Activated CD4-positive, alpha-beta T cell treated with anti-CD3 and anti-CD28 coated beads for 36 hours (primary cell): ENCODE measurements at regions not wholly inside any gene's neighbourhood (a gene's known extent, or its start where the extent isn't known, plus 50 kb on each side); places are given as distances from the start of the nearest gene placed in this dataset.
"Not testable (repeated sequence)": the region's sequence is repeated elsewhere in the genome, so short reads cannot be mapped to it uniquely, and the experiment has no call there.

Experiments
- ATAC-seq: fragments of 200-7000 bp; cut with Tn5 transposase; one replicate; pipeline ENCODE4 v1.10.0; 2021; ENCODE audit warnings: mild to moderate bottlenecking, moderate library complexity
- CTCF ChIA-PET: fragments of 350-600 bp; sonication (Branson Sonifier 250); formaldehyde crosslinking; loops from one replicate; lab custom pipeline; 2021; ENCODE audit warnings: antibody characterized with exemption; lab: Charles Lee
- POLR2A ChIA-PET: fragments of 350-600 bp; sonication (Branson Sonifier 250); formaldehyde crosslinking; loops from one replicate; lab custom pipeline; 2021; ENCODE audit warnings: antibody characterized with exemption, inconsistent platforms; lab: Charles Lee
- DNase-seq: peaks from one replicate; pipeline ENCODE4 v3.0.0-alpha.2; 2020
- H3K27ac Mint-ChIP-seq: one replicate; pipeline ENCODE4 v1.8.0; 2021; ENCODE audit warnings: mixed read lengths
- H3K27me3 Mint-ChIP-seq: one replicate; pipeline ENCODE4 v1.8.0; 2021; ENCODE audit warnings: mixed read lengths
- H3K36me3 Mint-ChIP-seq: one replicate; pipeline ENCODE4 v1.8.0; 2021; ENCODE audit warnings: low read depth, mixed read lengths
- H3K4me1 Mint-ChIP-seq: one replicate; pipeline ENCODE4 v1.8.0; 2021; ENCODE audit warnings: mixed read lengths
- H3K4me3 Mint-ChIP-seq: one replicate; pipeline ENCODE4 v1.8.0; 2021; ENCODE audit warnings: mild to moderate bottlenecking, moderate library complexity, mixed read lengths
- H3K9me3 Mint-ChIP-seq: one replicate; pipeline ENCODE4 v1.8.0; 2021; ENCODE audit warnings: low read depth, mixed read lengths
- intact Hi-C, 2 experiments: fragments of 100-400 bp; cut with DNase I in 1 of 2; cut with micrococcal nuclease in 1 of 2; formaldehyde crosslinking; loops; one replicate each; pipeline versions ENCODE4 v1.14.2 to v1.15.1; 2022 to 2024; cut with DNase I, micrococcal nuclease

DNA sequence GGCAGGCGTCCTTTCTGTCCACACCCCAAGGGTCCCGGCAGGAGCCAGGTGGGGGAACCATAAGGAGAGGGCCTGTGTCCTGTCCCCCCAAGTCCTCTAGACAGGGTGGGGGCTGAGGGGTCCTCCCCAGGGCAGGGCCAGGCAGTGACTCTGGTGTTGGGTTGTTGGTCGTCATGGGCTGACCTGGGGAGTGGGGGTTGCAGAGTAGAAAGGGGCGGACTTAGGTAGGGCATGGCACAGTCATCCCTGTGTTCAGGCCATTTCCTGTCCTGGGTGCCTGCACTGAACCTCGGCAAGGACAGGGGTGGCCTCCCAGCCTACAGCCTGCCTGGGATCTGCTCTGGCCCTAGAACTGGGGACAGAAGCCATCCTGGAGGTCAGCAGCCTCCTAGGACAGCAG, 356.2 kb downstream of the TMEM121 start:
- no peaks in the 10 kb centered on the region for H3K9me3 Mint-ChIP-seq
- H3K27ac Mint-ChIP-seq: no peak overlapping the region
- ChIA-PET POLR2A (no interaction called here), CTCF (no interaction called here)
- peaks cover 2% of the 10 kb centered on the region for H3K27me3 Mint-ChIP-seq
- DNase-seq (no peak), ATAC-seq (no peak)
- intact Hi-C loops: loop anchor here in 1 of 2 experiments (5.0 kb wide), 1 partner anchor 400 kb away; no protein-coding TSS in a partner anchor
- H3K36me3 Mint-ChIP-seq: no peaks in the 10 kb centered on the region
- peaks cover 2% of the 10 kb centered on the region for H3K4me1 Mint-ChIP-seq
- no peak overlapping the region for H3K4me3 Mint-ChIP-seq

DNA sequence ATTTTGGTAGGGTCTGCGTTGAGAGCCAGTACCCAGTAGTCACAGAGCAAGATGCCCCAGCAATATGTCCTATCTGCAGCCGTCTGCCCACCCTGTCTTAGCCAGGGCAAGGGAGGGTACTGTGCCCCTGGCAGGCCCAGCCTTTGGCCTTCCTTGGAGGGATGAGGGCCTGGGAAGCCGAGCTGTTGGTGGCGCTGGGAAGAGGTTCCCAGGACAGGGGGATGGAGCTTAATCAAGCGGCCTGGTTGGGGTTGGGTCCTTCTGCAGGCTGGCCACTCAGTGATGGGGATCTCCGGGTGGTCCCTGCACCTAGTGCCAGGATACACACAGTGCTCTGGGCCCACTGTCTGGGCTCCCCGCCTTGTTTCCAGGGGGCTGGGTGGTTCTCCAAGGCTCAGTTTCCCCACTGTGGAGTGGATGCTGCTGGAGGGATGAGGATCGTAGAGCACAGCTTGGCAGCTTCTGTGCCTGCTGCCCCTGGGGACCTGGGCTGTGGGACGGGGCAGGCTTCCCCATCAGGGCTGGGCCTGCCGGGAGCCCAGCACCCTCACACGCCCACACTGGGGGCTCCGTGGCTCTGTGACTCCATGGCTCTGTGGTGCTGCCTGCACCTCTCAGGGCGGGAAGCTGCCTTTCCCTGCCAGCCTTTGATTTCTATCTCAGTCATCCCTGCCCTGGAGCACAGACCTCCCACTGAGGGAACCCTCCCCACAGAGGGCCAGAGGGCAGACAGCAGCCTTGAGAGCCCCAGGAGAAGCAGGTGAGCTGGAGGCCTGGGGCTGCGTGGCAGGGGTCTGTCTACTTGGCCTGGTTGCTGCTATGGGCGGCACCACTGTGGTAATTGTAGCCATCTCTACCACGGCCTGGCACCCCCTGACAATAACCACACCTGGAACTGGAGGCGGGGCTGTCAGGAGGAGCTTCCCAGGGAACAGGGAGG, 357.0 kb downstream of the TMEM121 start:
- Mint-ChIP-seq H3K4me1 (peaks cover 2% of the 10 kb centered on the region), H3K4me3 (no peak overlapping the region), H3K36me3 (no peaks in the 10 kb centered on the region), H3K9me3 (no peaks in the 10 kb centered on the region), H3K27me3 (peaks cover 2% of the 10 kb centered on the region), H3K27ac (no peak overlapping the region)
- ChIA-PET CTCF (no interaction called here), POLR2A (no interaction called here)
- ATAC-seq: no peak
- peak; percentile 2 for DNase-seq
- intact Hi-C loops: loop anchor here in 1 of 2 experiments (5.0 kb wide), 1 partner anchor 399 kb away; no protein-coding TSS in a partner anchor

DNA sequence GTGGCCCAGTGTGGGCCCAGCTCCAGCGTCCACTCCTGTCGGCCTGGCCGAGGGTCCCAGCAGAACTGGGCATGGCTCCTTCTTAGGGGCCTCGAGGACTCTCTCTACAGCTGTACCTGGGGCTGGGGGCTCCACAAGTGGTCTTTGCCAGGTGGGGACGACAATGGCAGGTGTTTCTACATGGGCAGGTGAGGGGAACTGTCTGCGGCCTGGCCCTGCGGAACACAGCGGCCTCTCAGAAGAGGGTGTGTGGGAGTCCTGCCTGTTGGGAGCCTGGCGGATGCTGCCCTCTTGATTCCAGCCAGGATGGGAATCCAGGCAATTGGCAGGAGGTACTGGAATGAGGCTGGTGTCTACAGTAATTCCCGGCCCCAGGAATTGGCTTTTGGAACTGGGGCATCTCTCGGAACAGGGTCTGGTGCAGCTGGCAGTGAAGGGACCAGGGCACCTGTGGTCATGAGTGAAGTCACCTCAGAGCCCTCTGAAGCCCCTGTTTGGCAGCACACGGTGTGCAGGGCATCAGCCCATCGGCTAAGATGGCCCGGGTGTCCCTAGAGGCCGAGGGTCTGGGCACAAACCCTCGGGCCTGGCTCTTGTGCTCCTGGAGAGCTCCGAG, 357.9 kb downstream of the TMEM121 start:
- CTCF ChIA-PET, H3K4me3 Mint-ChIP-seq, H3K9me3 Mint-ChIP-seq, H3K27ac Mint-ChIP-seq, H3K4me1 Mint-ChIP-seq, ATAC-seq, POLR2A ChIA-PET, H3K27me3 Mint-ChIP-seq, H3K36me3 Mint-ChIP-seq: not testable (repeated sequence)
- intact Hi-C loops: loop anchor here in 1 of 2 experiments (5.0 kb wide), 1 partner anchor 398 kb away; no protein-coding TSS in a partner anchor
- peak; percentile 1 for DNase-seq

DNA sequence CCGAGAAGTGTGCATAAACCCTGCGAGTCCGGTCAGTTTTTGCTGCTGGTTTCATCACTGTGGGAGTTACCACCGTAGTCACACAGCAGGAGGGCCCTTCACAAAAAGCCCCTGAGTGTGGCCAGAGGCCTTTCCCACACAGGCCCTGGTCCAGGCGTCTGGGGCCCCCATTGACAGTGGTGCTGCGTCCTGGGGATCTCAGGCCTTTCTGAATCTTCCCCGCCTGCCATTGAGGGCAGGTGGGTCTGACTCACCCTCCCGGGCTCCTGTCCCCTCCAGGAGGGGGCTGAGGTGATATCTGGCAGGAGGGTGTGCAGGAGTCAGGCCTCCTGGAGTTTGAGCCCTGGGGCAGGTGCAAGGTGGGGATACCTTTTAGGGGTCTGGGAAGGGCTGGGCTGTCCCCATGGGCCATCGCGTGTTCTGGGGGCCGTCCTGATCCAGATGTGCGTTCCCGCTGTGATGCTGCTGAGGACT, 358.5 kb downstream of the TMEM121 start:
- H3K4me3 Mint-ChIP-seq: no peak overlapping the region
- H3K36me3 Mint-ChIP-seq: no peaks in the 10 kb centered on the region
- no peaks in the 10 kb centered on the region for H3K9me3 Mint-ChIP-seq
- peak; percentile 2 for DNase-seq
- ChIA-PET POLR2A (no interaction called here), CTCF (no interaction called here)
- no peaks in the 10 kb centered on the region for H3K4me1 Mint-ChIP-seq
- H3K27ac Mint-ChIP-seq: no peak overlapping the region
- intact Hi-C loops: loop anchor here in 1 of 2 experiments (5.0 kb wide), 1 partner anchor 397 kb away; no protein-coding TSS in a partner anchor
- ATAC-seq: no peak
- peaks cover 3% of the 10 kb centered on the region for H3K27me3 Mint-ChIP-seq

DNA sequence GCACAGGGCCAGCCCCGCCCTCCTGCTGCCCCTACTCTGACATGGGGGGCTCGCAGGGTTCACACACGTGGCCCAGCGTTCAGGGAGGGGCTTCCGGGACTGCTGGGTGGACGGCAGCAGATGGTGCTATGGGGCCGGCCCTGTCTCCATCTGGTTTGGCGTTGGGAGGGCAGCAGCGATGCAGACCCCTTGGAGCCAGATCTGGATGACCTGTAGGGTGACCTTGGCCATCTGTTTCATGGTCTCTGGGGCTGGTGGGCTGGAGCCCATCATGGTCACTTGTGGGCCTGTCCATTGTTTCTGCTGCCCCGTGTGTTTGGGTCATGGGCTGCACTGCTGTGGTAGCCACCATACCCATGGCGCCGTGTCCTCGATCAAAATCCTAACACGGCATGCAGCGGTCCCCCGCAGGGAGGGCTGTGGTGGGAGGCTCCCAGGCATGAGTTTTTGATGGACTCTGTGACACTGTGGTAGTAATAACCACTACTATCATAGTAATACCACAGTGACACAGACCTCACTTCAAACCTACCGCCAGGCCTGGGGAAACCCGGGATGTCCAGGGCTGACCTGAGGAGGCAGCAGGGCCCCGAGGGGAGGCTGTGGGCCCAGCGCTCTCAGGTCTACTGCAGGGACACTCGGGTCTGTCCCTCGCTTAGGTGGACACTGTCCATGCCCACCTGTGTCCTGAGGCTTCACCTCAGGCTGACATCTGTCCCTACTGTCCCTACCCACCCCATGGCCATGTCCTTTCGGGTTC, 359.4 kb downstream of the TMEM121 start:
- Mint-ChIP-seq H3K4me1 (no peaks in the 10 kb centered on the region), H3K36me3 (no peaks in the 10 kb centered on the region), H3K27ac (no peak overlapping the region), H3K27me3 (peaks cover 4% of the 10 kb centered on the region), H3K4me3 (no peak overlapping the region), H3K9me3 (no peaks in the 10 kb centered on the region)
- DNase-seq: peak; percentile 2
- POLR2A ChIA-PET: no interaction called here
- ATAC-seq: no peak
- CTCF ChIA-PET: no interaction called here
- intact Hi-C loops: no loop called here

DNA sequence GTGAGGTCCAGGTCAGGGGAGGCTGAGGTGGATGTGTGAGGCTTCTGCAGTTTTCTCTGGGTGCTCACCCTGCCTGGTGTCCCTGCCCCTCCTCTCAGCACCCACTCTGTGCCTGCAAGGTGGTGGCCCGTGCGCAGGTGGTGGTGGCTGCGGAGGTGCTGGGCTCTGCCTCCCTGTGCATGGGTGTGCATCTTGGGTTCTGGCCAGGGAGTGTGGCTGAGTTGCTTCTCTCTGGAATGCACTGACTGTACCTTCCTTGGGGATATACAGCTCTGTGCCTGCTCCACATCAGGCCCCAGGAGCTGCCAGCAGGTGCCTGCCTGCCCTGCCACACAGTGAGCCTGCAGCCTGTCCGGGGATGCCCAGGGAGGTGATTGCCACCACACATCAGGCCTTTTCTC, 360.4 kb downstream of the TMEM121 start:
- POLR2A ChIA-PET: not testable (repeated sequence)
- peak; percentile 4 for DNase-seq

DNA sequence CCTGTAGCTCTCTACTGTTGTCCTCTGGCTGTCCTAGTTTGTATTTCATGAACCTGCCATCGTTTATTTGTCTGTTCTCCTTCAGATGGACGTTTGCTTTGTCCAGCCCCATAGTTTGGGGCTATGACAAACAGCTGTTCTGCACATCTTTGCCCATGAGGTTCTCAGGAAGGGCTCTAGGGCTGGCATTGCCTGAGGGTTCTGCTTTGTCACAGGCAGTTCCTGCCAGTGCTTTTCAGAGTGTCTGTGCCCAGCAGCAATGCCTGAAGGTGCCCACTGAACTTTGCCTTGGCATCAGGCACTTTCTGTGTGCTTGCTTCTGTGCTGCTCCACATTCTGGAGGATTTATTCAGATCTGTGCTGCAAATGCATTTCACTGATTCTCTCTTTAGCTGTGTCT, 361.3 kb downstream of the TMEM121 start:
- Mint-ChIP-seq H3K36me3 (no peaks in the 10 kb centered on the region), H3K27ac (no peak overlapping the region), H3K9me3 (no peaks in the 10 kb centered on the region), H3K27me3 (peaks cover 5% of the 10 kb centered on the region), H3K4me3 (no peak overlapping the region), H3K4me1 (no peaks in the 10 kb centered on the region)
- peak; percentile 1 for DNase-seq
- ATAC-seq: no peak
- ChIA-PET CTCF (no interaction called here), POLR2A (no interaction called here)
- intact Hi-C loops: no loop called here

More for the DNA sequence above, 360.4 kb downstream of the TMEM121 start:
- CTCF ChIA-PET, H3K27ac Mint-ChIP-seq, H3K36me3 Mint-ChIP-seq, H3K4me1 Mint-ChIP-seq, H3K4me3 Mint-ChIP-seq, intact Hi-C loops, H3K9me3 Mint-ChIP-seq, ATAC-seq, H3K27me3 Mint-ChIP-seq: not testable (repeated sequence)

DNA sequence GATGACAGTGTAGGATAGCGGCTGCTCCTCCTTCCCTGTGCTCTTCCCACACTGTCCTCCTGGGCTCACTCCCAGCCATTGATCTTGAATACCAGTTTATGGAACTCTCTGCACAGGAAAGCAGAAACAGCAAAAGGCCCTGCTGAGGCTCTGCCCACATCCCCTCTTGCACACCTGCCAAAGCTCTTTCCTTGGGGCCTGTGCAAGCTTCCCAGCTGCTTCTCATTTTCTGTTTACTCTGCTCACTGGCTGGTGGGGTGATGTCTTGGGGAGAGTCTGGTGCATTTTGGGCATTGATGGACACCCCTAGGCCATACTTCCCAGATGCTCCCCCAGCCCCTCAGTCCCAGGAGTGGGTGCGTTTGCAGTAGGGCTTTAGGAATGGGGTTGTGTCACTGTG, 361.8 kb downstream of the TMEM121 start:
- no peak overlapping the region for H3K4me3 Mint-ChIP-seq
- H3K27me3 Mint-ChIP-seq: peaks cover 5% of the 10 kb centered on the region
- ATAC-seq: no peak
- POLR2A ChIA-PET: no interaction called here
- CTCF ChIA-PET: no interaction called here
- H3K4me1 Mint-ChIP-seq: no peaks in the 10 kb centered on the region
- no peak overlapping the region for H3K27ac Mint-ChIP-seq
- peak; percentile 0 for DNase-seq
- intact Hi-C loops: no loop called here
- no peaks in the 10 kb centered on the region for H3K9me3 Mint-ChIP-seq
- no peaks in the 10 kb centered on the region for H3K36me3 Mint-ChIP-seq

DNA sequence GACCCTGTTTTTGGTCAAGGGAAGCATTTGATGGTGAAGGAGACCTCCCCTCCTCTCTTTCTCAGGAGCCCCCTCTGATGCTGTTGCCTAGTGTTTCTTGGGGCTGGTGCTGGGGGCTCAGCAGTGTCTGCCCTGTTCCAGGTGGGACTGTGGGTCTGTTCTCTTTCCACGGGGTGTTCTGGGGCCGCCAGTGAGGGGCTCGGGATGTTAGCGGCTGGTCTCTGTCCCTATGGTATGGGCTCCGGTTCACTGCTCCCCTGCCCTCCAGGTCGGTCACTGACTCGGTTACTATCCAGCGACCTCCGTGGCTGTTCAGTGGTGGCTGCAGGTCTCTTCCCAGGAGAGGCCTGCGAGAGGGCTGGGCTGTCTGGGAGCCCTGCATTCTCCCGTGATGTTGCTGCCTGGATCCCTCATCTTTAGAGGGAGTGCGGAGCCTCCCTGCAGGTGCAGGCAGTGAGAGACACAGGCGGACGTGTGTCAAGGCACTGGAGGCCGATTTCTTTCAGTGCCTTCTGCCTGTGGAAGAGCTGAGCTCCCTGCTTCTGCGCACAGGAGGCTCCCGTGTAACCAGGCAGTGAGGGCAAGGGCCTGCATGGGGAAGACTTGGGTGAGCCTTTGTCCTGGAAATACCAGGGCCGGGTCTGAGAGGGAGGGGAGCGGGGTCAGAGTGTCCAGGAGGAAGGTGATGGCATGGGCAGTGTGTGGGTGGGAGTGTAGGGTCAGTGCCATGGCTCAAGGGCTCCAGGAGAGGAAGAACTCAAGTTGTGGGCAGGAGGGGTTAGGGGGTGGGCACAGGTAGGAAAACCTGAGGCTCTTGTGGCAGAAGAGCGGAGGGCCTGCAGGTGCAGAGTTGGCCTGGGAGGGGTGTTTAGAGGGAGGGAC, 362.6 kb downstream of the TMEM121 start:
- H3K27me3 Mint-ChIP-seq: peaks cover 5% of the 10 kb centered on the region
- CTCF ChIA-PET: no interaction called here
- no peaks in the 10 kb centered on the region for H3K9me3 Mint-ChIP-seq
- H3K4me1 Mint-ChIP-seq: no peaks in the 10 kb centered on the region
- DNase-seq: peak; percentile 3
- intact Hi-C loops: no loop called here
- ATAC-seq: no peak
- H3K4me3 Mint-ChIP-seq: no peak overlapping the region
- H3K27ac Mint-ChIP-seq: no peak overlapping the region
- no peaks in the 10 kb centered on the region for H3K36me3 Mint-ChIP-seq
- POLR2A ChIA-PET: no interaction called here

DNA sequence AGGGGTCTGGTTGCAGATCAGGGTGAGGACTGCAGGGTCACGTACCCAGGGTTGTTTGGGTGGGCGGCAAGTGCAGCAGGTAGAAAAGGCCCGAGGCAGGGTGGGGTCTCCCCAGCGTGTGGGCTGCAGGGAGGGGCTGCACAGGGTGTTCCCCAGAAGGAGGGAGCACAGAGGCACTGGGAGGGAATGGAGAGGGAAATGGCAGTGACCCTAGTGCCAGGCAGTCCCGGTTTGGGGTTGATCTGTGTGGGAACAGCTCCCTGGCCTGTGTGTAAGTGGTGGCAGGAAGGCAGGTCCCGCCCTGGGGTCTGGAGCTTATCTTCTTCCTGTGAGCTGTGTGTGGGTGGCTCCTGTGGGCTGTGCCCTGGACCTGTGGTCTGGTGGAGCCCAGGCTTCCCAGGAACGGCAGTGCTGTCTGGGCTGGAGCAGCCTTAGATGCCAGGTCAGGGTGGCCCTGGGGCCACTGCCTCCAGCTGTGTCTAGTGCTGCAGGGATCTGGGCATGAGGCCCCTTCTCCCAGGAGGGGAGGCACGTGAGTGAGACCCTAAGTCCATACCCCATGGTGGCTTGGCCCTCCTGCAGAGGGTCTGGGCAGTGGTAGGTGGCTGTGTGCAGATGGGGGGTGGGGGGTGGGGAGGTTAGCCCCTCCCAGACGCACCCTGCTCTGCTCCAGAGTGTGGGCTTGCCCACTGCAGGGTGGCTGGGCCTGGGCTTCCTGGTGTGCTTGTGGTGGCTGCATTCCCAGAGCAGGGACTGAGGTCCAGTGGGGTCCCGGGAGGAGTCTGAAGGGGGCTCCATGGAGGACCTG, 363.5 kb downstream of the TMEM121 start:
- H3K27me3 Mint-ChIP-seq: peaks cover 6% of the 10 kb centered on the region
- CTCF ChIA-PET: no interaction called here
- no peak for ATAC-seq

More for the DNA sequence above, 363.5 kb downstream of the TMEM121 start:
- no peaks in the 10 kb centered on the region for H3K36me3 Mint-ChIP-seq
- H3K9me3 Mint-ChIP-seq: no peaks in the 10 kb centered on the region
- intact Hi-C loops: no loop called here
- DNase-seq: peak; percentile 3
- H3K4me3 Mint-ChIP-seq: no peak overlapping the region
- H3K4me1 Mint-ChIP-seq: no peaks in the 10 kb centered on the region
- no peak overlapping the region for H3K27ac Mint-ChIP-seq
- POLR2A ChIA-PET: no interaction called here
